ENCODE measurements at regions not wholly inside any gene's neighbourhood (a gene's known extent, or its start where the extent isn't known, plus 50 kb on each side); places are given as distances from the start of the nearest gene placed in this dataset.

DNA sequence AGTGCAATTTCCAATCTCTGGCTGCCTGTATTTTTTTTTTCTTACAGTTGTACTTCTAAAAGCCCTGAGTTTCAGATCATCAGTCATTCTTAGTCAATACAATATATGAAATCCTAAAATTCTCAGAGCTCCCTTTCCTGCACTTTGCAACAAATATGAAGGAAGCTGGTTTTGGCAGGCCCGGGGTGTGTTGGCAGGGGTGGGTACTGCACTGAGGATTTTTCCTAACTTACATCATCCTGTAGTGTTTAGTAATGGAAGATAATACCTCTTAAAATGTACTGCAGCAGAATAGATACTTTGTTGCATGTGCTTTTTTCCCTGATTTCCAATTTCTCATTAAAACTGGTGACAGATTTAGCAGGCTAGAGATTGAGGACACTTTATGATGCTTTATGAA, 374.6 kb downstream of the PTH2R start:
- TF ChIP-seq, protein P1, sequence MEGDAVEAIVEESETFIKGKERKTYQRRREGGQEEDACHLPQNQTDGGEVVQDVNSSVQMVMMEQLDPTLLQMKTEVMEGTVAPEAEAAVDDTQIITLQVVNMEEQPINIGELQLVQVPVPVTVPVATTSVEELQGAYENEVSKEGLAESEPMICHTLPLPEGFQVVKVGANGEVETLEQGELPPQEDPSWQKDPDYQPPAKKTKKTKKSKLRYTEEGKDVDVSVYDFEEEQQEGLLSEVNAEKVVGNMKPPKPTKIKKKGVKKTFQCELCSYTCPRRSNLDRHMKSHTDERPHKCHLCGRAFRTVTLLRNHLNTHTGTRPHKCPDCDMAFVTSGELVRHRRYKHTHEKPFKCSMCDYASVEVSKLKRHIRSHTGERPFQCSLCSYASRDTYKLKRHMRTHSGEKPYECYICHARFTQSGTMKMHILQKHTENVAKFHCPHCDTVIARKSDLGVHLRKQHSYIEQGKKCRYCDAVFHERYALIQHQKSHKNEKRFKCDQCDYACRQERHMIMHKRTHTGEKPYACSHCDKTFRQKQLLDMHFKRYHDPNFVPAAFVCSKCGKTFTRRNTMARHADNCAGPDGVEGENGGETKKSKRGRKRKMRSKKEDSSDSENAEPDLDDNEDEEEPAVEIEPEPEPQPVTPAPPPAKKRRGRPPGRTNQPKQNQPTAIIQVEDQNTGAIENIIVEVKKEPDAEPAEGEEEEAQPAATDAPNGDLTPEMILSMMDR (conservative IDR thresholded peaks at IDR 0.05; ENCODE audit: low read length), result no peak
- TF ChIP-seq EZH2phosphoT487 (IDR thresholded peaks at IDR 0.05; ENCODE audit: borderline replicate concordance, low read depth, low read length), result no peak
